Breast epithelium (tissue), 3 donors: ENCODE measurements at regions not wholly inside any gene's neighbourhood (a gene's known extent, or its start where the extent isn't known, plus 50 kb on each side); places are given as distances from the start of the nearest gene placed in this dataset.

Experiments
- CTCF ChIP-seq, 3 donors: fragments of 450-650 bp; IDR thresholded peaks; one replicate each; pipeline ENCODE4 v1.5.1; 2016 to 2017; ENCODE audit warnings: antibody characterized with exemption in 3 of 3, mild to moderate bottlenecking in 3 of 3, moderate library complexity in 3 of 3
- POLR2A ChIP-seq: fragments of 450-650 bp; IDR thresholded peaks from one replicate; pipeline ENCODE4 v1.6.1; 2016; ENCODE audit warnings: antibody characterized with exemption, mild to moderate bottlenecking, moderate library complexity
- POLR2AphosphoS5 ChIP-seq, 3 donors: sonication (generic); formaldehyde crosslinking; IDR thresholded peaks; one replicate each; pipeline ENCODE4 v1.6.1; 2017; ENCODE audit warnings: antibody characterized with exemption in 3 of 3

DNA sequence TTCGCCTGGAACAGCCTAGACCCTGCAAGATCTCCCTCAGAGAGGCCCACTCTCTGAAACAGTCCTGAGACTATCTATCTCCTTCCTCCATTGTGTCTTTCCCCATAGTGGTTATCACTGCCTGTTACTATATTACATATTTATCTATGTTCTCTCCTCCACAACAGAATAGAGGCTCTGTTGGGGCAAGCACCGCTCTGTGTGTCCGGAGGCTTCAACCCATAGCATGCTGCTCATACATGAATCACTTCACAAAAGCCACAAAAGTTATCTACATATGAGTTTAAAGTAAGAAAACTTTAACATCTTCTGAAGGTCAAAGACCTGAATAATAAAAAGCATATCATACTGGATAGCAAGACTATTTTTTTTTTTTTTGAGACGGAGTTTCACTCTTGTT is 242.1 kb upstream of the HS6ST1 start:
- TF ChIP-seq CTCF (IDR thresholded peaks at IDR 0.05) (no peak), POLR2A (no peak), POLR2AphosphoS5 (IDR thresholded peaks at IDR 0.05) (no peak)
